ENCODE measurements at regions not wholly inside any gene's neighbourhood (a gene's known extent, or its start where the extent isn't known, plus 50 kb on each side); places are given as distances from the start of the nearest gene placed in this dataset.

DNA sequence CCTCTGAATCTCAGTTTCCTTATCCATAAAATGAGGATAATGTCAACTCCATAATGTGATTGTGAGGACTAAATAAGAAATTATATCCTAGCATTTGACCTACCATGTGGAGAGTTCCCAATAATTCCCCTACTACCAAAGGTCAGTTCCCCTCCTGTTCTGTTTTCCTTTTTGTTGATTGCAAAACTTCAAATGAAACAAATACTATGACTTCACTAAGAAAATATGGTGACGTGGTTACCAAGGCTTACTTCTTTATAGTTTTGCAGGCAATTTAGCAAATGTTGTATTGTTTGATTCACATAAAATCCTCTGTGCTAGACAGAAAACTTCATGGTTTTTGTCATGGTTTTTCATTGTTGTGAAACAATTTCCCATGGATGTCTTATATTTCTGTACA lies 153.8 kb upstream of the RORA start:
- Histone ChIP-seq H3T11ph (ENCODE audit: low read length) (no peak overlapping the region), H2AFZ (ENCODE audit: low read length) (no peak overlapping the region), H3K4me1 (ENCODE audit: insufficient read depth, low read length) (no peaks in the 10 kb centered on the region), H3K23me2 (ENCODE audit: insufficient read length, low read depth, low read length, poor library complexity, severe bottlenecking) (no peaks in the 10 kb centered on the region), H3K9me3 (ENCODE audit: control insufficient read depth, low read depth, low read length) (no peaks in the 10 kb centered on the region), H4K5ac (ENCODE audit: insufficient read length, low read depth, low read length) (no peak overlapping the region), H2BK20ac (ENCODE audit: low read depth, low read length, poor library complexity, severe bottlenecking) (no peak overlapping the region), H2BK120ac (ENCODE audit: low read depth, low read length, poor library complexity, severe bottlenecking) (no peak overlapping the region), H3K4ac (ENCODE audit: low read depth, low read length) (no peak overlapping the region), H3K23ac (ENCODE audit: insufficient read length, low read depth, low read length) (no peak overlapping the region), H2BK5ac (ENCODE audit: insufficient read length, low read length) (no peak overlapping the region), H3K27me3 (ENCODE audit: insufficient read depth, low read length) (no peaks in the 10 kb centered on the region), H3K27ac (ENCODE audit: insufficient read length, low read depth, low read length) (no peak overlapping the region), H4K8ac (replicated peaks; ENCODE audit: insufficient read length, low read depth, low read length) (no peak overlapping the region), H2AK5ac (ENCODE audit: insufficient read length, low read length) (no peak overlapping the region), H3K4me2 (ENCODE audit: insufficient read depth, insufficient read length, low read length) (no peak overlapping the region), H3K9ac (ENCODE audit: extremely low read depth, insufficient read length, low read length) (no peak overlapping the region), H3K79me2 (ENCODE audit: insufficient read depth, low read length) (no peaks in the 10 kb centered on the region), H3K79me1 (ENCODE audit: insufficient read depth, low read depth, low read length, poor library complexity, severe bottlenecking) (no peaks in the 10 kb centered on the region), H4K20me1 (ENCODE audit: control insufficient read depth, insufficient read depth, insufficient read length) (no peaks in the 10 kb centered on the region), H3K14ac (ENCODE audit: insufficient read depth, low read length) (no peak overlapping the region), H3K18ac (ENCODE audit: insufficient read length, low read depth, low read length) (no peak overlapping the region), H3K56ac (ENCODE audit: insufficient read length, low read depth, low read length) (no peak overlapping the region), H2BK15ac (ENCODE audit: low read depth, low read length) (no peak overlapping the region), H2BK12ac (ENCODE audit: insufficient read length, low read depth, low read length) (no peak overlapping the region), H4K91ac (ENCODE audit: insufficient read length, low read depth, low read length) (no peak overlapping the region)
- Mint-ChIP-seq H3K36me3 (ENCODE audit: insufficient read depth in 1 of 3, low read depth in 3 of 3) (peaks cover 0 to 4% (median 0%) of the 10 kb centered on the region in 3 experiments; a peak in 2 of 7 replicates), H3K27me3 (ENCODE audit: low read depth) (no peaks in the 10 kb centered on the region), H3K4me1 (peaks cover 7 to 11% of the 10 kb centered on the region in 2 experiments), H3K27ac (no peak overlapping the region), H3K4me3 (no peak overlapping the region), H3K9me3 (peaks cover 3 to 5% of the 10 kb centered on the region in 2 experiments; a peak in 3 of 5 replicates)
- TF ChIP-seq, protein P1, sequence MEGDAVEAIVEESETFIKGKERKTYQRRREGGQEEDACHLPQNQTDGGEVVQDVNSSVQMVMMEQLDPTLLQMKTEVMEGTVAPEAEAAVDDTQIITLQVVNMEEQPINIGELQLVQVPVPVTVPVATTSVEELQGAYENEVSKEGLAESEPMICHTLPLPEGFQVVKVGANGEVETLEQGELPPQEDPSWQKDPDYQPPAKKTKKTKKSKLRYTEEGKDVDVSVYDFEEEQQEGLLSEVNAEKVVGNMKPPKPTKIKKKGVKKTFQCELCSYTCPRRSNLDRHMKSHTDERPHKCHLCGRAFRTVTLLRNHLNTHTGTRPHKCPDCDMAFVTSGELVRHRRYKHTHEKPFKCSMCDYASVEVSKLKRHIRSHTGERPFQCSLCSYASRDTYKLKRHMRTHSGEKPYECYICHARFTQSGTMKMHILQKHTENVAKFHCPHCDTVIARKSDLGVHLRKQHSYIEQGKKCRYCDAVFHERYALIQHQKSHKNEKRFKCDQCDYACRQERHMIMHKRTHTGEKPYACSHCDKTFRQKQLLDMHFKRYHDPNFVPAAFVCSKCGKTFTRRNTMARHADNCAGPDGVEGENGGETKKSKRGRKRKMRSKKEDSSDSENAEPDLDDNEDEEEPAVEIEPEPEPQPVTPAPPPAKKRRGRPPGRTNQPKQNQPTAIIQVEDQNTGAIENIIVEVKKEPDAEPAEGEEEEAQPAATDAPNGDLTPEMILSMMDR (conservative IDR thresholded peaks at IDR 0.05) = no peak
- WGBS (ENCODE audit: extremely low coverage, insufficient read length, low lambda C conversion rate) = no CpG with 5 or more reads among the region's 1 CpG
- DNase-seq = no peak
